ENCODE measurements at regions not wholly inside any gene's neighbourhood (a gene's known extent, or its start where the extent isn't known, plus 50 kb on each side); places are given as distances from the start of the nearest gene placed in this dataset.

DNA sequence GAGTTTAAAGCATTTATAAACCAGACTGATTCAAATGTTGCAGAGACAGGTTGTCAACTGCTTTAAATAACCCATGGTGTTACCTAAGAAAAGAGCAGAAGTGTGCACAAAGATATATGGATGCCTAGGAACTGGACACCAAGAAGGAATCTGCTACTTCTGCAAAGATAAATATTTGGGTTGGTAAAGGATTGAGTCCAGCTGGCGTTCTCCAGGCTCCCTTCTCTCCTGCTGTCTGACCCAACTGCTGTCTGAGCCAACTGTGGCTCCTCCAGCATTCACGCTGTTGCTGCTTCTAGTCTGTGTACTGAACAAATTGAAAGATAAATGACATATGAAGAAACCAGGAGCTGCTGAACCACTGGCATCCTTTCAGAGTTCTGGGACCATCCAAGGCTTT, 1167.8 kb upstream of the PRKX start (continued):
- TF ChIP-seq PRDM15 (CRISPR knock-in tag; IDR thresholded peaks at IDR 0.05), result no peak
- TF ChIP-seq GATAD2B (conservative IDR thresholded peaks at IDR 0.05; ENCODE audit: low read depth), result no peak

- H3K27ac ChIP-seq (ENCODE audit: control insufficient read depth, insufficient read depth), result no peak overlapping the region
- intact Hi-C loops (cut with micrococcal nuclease; ENCODE audit: unreplicated experiment) (no loop called here), in situ Hi-C loops (cut with MboI) (no loop called here)
- no peak overlapping the region for H3K4me3 ChIP-seq
- ChIA-PET POLR2A (no interaction called here), CTCF (no interaction called here), SMC1A (ENCODE audit: uncharacterized antibody, unreplicated experiment) (no interaction called here), RAD21 (ENCODE audit: unreplicated experiment) (no interaction called here)
- H3K9ac ChIP-seq (ENCODE audit: control insufficient read depth, insufficient read depth, low read length), result no peak overlapping the region
- H2AFZ ChIP-seq (ENCODE audit: control insufficient read depth, low read depth, low read length), result no peak overlapping the region
- no peaks in the 10 kb centered on the region for H4K20me1 ChIP-seq (ENCODE audit: control insufficient read depth, insufficient read depth)
- H3K27me3 ChIP-seq (replicated peaks in 1 of 2; ENCODE audit: control insufficient read depth in 2 of 2, insufficient read depth in 2 of 2, low read length in 1 of 2), result no peaks in the 10 kb centered on the region
- ATAC-seq (no peak), FAIRE-seq (no peak), DNase-seq (ENCODE audit: low read depth, low spot score) (no peak)
- H3K79me2 ChIP-seq (ENCODE audit: control insufficient read depth, insufficient read depth, low read length), result no peaks in the 10 kb centered on the region
- H3K36me3 ChIP-seq (ENCODE audit: control insufficient read depth in 2 of 2, insufficient read depth in 2 of 2, low read length in 1 of 2), result no peaks in the 10 kb centered on the region
- no peaks in the 10 kb centered on the region for H3K9me3 ChIP-seq (replicated peaks; ENCODE audit: control insufficient read depth, insufficient read depth, low read length)
- WGBS (ENCODE audit: insufficient coverage, insufficient replicate concordance, low lambda C conversion rate, missing lambda C conversion rate), result 38% methylated on average over 3 of the region's 3 CpGs
- no TSS peak for BruUV-seq (replicated peaks)
- TF ChIP-seq IRF4 (IDR thresholded peaks at IDR 0.05; ENCODE audit: low read depth, low read length) (no peak), YY1 (IDR thresholded peaks at IDR 0.05; ENCODE audit: low read depth, low read length) (no peak), RFX5 (IDR thresholded peaks at IDR 0.05; ENCODE audit: low read depth, low read length) (no peak), HDAC6 (IDR thresholded peaks at IDR 0.05; ENCODE audit: unreplicated experiment) (no peak), BMI1 (IDR thresholded peaks at IDR 0.05; ENCODE audit: borderline replicate concordance) (no peak), BRCA1 (IDR thresholded peaks at IDR 0.05; ENCODE audit: low read depth, low read length) (no peak), ZNF207 (IDR thresholded peaks at IDR 0.05; ENCODE audit: borderline replicate concordance) (no peak)
- TF ChIP-seq, protein P1, sequence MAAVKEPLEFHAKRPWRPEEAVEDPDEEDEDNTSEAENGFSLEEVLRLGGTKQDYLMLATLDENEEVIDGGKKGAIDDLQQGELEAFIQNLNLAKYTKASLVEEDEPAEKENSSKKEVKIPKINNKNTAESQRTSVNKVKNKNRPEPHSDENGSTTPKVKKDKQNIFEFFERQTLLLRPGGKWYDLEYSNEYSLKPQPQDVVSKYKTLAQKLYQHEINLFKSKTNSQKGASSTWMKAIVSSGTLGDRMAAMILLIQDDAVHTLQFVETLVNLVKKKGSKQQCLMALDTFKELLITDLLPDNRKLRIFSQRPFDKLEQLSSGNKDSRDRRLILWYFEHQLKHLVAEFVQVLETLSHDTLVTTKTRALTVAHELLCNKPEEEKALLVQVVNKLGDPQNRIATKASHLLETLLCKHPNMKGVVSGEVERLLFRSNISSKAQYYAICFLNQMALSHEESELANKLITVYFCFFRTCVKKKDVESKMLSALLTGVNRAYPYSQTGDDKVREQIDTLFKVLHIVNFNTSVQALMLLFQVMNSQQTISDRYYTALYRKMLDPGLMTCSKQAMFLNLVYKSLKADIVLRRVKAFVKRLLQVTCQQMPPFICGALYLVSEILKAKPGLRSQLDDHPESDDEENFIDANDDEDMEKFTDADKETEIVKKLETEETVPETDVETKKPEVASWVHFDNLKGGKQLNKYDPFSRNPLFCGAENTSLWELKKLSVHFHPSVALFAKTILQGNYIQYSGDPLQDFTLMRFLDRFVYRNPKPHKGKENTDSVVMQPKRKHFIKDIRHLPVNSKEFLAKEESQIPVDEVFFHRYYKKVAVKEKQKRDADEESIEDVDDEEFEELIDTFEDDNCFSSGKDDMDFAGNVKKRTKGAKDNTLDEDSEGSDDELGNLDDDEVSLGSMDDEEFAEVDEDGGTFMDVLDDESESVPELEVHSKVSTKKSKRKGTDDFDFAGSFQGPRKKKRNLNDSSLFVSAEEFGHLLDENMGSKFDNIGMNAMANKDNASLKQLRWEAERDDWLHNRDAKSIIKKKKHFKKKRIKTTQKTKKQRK (IDR thresholded peaks at IDR 0.05; ENCODE audit: low read depth, low read length), result no peak
- H3K4me1 ChIP-seq (ENCODE audit: control insufficient read depth, insufficient read depth, low read length), result no peaks in the 10 kb centered on the region
- no peak overlapping the region for H3K4me2 ChIP-seq (ENCODE audit: control insufficient read depth, insufficient read depth)
Measured at GRCh38 chrX:4878640-4879039, 1165.2 kb upstream of the PRKX start.

Measured in GM12878 (cell line).